RWPE2 (cell line): ENCODE measurements at regions not wholly inside any gene's neighbourhood (a gene's known extent, or its start where the extent isn't known, plus 50 kb on each side); places are given as distances from the start of the nearest gene placed in this dataset.
A peak's percentile ranks its signal among the peaks of the same experiment; 100 is the strongest.
"Not testable (repeated sequence)": the region's sequence is repeated elsewhere in the genome, so short reads cannot be mapped to it uniquely, and the experiment has no call there.

ENCODE experiments used
- ATAC-seq: fragments of 200-7000 bp; cut with Tn5 transposase; 3 replicates; pipeline ENCODE4 v1.9.1; 2021; ENCODE audit warnings: low read depth
- DNase-seq: peaks from one replicate; pipeline ENCODE4 v3.0.0-alpha.2; 2020; ENCODE audit warnings: low spot score
- H3K27ac ChIP-seq: fragments of 450-650 bp; 2 replicates; pipeline ENCODE4 v1.5.1; 2017; ENCODE audit warnings: mild to moderate bottlenecking; ENCODE audit not compliant: poor library complexity, severe bottlenecking
- H3K27me3 ChIP-seq: fragments of 250-450 bp; sonication (Bioruptor Pico); 2 replicates; pipeline ENCODE4 v1.5.1; 2021; ENCODE audit warnings: mild to moderate bottlenecking, moderate library complexity; ENCODE audit not compliant: insufficient read depth, poor library complexity, severe bottlenecking
- H3K36me3 ChIP-seq: fragments of 250-450 bp; sonication (Bioruptor Pico); 2 replicates; pipeline ENCODE4 v1.5.1; 2020; ENCODE audit warnings: low read depth, mild to moderate bottlenecking, moderate library complexity
- H3K4me1 ChIP-seq: fragments of 250-450 bp; sonication (Bioruptor Pico); 2 replicates; pipeline ENCODE4 v1.5.1; 2021; ENCODE audit warnings: mild to moderate bottlenecking, moderate library complexity; ENCODE audit not compliant: insufficient read depth, poor library complexity, severe bottlenecking
- H3K4me3 ChIP-seq: fragments of 250-450 bp; sonication (Bioruptor Pico); 2 replicates; pipeline ENCODE4 v1.5.1; 2021; ENCODE audit warnings: mild to moderate bottlenecking, moderate library complexity; ENCODE audit not compliant: severe bottlenecking
- H3K9me3 ChIP-seq: fragments of 250-450 bp; sonication (Bioruptor Pico); 2 replicates; pipeline ENCODE4 v1.5.1; 2021; ENCODE audit warnings: mild to moderate bottlenecking, moderate library complexity; ENCODE audit not compliant: severe bottlenecking
- CTCF ChIP-seq: fragments of 450-650 bp; IDR thresholded peaks from one replicate; pipeline ENCODE4 v1.5.1; 2017; ENCODE audit warnings: mild to moderate bottlenecking, moderate library complexity; ENCODE audit not compliant: poor library complexity, severe bottlenecking

DNA sequence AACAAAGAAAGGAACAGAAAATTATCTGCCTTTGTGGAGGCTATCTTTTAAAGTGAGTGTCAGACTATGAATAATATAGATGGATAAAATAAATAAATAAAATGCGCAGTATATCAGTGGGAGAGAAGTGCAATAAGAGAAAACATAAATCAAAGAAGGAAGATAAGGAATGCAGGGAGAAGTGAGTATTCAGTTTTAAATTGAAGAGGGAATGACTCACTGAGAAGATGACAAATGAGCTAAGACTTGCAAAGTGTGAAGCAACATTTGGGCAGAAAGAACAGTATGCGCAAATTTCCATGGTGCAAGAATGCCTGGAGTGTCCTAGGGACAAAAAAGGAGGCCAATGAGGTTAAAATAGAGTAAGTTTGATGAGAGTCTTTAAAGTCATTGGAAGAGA is 1300.1 kb upstream of the ALCAM start:
- no peaks in the 10 kb centered on the region for H3K36me3 ChIP-seq
- no peak for DNase-seq
- TF ChIP-seq CTCF = no peak
- no peak for ATAC-seq
- H3K9me3 ChIP-seq = no peaks in the 10 kb centered on the region
- no peaks in the 10 kb centered on the region for H3K27me3 ChIP-seq
- no peak overlapping the region for H3K27ac ChIP-seq
- no peak overlapping the region for H3K4me3 ChIP-seq
- peaks cover 6% of the 10 kb centered on the region for H3K4me1 ChIP-seq

DNA sequence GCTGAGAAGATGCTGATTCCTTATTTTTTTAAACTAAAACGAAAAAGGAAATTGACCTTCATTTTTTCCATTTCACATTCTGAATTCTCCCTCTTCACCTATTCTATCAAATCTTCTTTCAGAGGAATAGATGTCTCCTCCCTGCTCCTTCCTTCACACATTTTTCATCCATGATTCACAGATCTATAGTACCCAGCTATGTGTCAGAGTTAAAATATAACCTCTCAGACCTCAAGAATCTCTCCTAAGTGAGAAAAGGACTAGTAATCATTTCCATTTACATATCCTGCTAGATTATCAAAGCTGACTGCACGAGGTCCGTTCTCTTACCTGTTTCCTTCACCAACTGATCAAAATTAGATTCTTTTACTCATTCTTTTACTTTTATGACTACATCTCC is 1297.6 kb upstream of the ALCAM start:
- Histone ChIP-seq H3K36me3 (no peaks in the 10 kb centered on the region), H3K27me3 (no peaks in the 10 kb centered on the region), H3K4me1 (peaks cover 6% of the 10 kb centered on the region), H3K4me3 (no peak overlapping the region), H3K9me3 (no peaks in the 10 kb centered on the region), H3K27ac (no peak overlapping the region)
- no peak for TF ChIP-seq CTCF
- peak; percentile 59; the same call in 2 of the 3 replicates for ATAC-seq
- no peak for DNase-seq

GRCh38 chr3:104070906-104071305 is 1295.8 kb upstream of the ALCAM start:
- no peaks in the 10 kb centered on the region for H3K9me3 ChIP-seq
- no peaks in the 10 kb centered on the region for H3K27me3 ChIP-seq
- TF ChIP-seq CTCF = no peak
- H3K4me3 ChIP-seq = no peak overlapping the region
- peaks cover 6% of the 10 kb centered on the region for H3K4me1 ChIP-seq
- DNase-seq (no peak), ATAC-seq (no peak)
- H3K27ac ChIP-seq = no peak overlapping the region
- H3K36me3 ChIP-seq = no peaks in the 10 kb centered on the region

DNA sequence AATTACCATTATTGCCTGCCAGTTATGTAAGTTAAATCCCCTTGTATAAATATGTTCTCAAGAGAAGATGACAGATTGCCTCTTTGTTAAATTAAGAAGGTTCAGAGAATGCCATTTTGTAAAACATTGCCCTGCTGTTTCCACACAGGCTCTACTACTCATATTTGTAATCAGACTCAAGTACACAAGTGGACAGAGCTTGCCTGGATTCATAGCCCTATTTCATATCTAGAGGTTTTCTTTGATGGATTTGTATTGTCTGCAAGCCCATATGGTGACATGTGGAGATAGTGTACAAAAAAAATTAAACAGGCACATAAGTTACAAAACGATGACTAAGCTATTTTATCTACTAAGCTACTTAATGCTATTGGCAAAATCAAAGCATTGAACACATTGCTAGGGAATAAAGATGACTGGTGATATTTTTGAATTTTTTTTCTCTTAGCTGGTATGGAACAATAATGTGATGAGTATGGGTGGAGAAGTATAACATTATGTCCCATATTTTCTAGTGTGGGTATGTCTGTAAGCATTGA is 1286.6 kb upstream of the ALCAM start:
- no peak for TF ChIP-seq CTCF
- no peaks in the 10 kb centered on the region for H3K9me3 ChIP-seq

DNA sequence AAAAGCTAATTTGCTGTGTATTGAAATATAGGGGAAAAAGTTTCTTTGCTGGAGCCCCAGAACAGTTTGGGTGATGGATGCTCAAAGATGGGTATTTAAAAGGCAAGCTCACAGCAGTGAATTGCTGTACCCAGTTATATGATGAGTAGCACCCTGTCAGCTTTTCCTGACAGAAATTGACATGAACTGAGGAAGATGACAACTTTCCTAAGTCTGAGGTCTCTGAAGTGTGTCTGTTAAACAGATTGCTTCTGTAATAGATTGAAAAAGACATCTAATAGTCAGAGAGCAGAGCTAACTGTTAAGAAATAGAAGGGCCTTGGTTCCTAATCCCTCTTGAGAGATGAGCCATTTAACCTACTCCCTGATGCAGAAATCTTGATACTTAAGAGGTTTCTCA is 1278.0 kb upstream of the ALCAM start:
- Histone ChIP-seq H3K4me1 (no peaks in the 10 kb centered on the region), H3K4me3 (no peak overlapping the region), H3K27me3 (no peaks in the 10 kb centered on the region), H3K27ac (no peak overlapping the region), H3K36me3 (no peaks in the 10 kb centered on the region), H3K9me3 (no peaks in the 10 kb centered on the region)
- ATAC-seq (no peak), DNase-seq (no peak)
- no peak for TF ChIP-seq CTCF

More for the DNA sequence above, 1286.6 kb upstream of the ALCAM start:
- DNase-seq = no peak
- ATAC-seq = no peak
- no peaks in the 10 kb centered on the region for H3K4me1 ChIP-seq
- H3K4me3 ChIP-seq = no peak overlapping the region
- H3K36me3 ChIP-seq = no peaks in the 10 kb centered on the region
- no peak overlapping the region for H3K27ac ChIP-seq
- no peaks in the 10 kb centered on the region for H3K27me3 ChIP-seq

- not testable (repeated sequence) for H3K4me1 ChIP-seq, H3K27me3 ChIP-seq, H3K4me3 ChIP-seq, DNase-seq, ATAC-seq, H3K27ac ChIP-seq, H3K36me3 ChIP-seq, H3K9me3 ChIP-seq
These were observed 1276.7 kb upstream of the ALCAM start for GRCh38 chr3:104089987-104090386.
